ENCODE measurements at regions not wholly inside any gene's neighbourhood (a gene's known extent, or its start where the extent isn't known, plus 50 kb on each side); places are given as distances from the start of the nearest gene placed in this dataset.
A peak's percentile ranks its signal among the peaks of the same experiment; 100 is the strongest.

DNA sequence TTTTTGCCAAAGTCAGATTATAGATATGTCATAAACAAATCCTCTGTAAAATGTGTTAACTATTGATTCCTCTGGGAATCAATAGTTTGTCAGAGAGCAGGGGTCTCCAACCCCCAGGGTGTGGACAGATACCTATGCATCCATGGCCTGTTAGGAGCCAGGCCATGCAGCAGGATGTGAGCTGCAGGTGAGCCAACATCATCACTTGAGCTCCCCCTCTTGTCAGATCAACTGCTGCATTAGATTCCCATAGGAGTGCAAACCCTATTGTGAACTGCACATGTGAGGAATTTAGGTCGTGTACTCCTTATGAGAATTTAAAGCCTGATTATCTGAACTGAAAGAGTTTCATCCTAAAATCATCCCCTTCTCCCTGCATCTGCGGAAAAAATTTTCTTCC, 1365.4 kb downstream of the ARAP2 start:
- TF ChIP-seq POLR2A (IDR thresholded peaks at IDR 0.05; ENCODE audit: control extremely low read depth in 1 of 2, low read depth in 2 of 2, low read length in 2 of 2), result no peak
- TF ChIP-seq, protein P1, sequence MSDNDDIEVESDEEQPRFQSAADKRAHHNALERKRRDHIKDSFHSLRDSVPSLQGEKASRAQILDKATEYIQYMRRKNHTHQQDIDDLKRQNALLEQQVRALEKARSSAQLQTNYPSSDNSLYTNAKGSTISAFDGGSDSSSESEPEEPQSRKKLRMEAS (IDR thresholded peaks at IDR 0.05), result no peak
- no peak for TF ChIP-seq GTF2F1 (IDR thresholded peaks at IDR 0.05; ENCODE audit: borderline replicate concordance, low read depth, low read length)
- TF ChIP-seq EZH2 (IDR thresholded peaks at IDR 0.05; ENCODE audit: low read depth, low read length, severe bottlenecking), result no peak
- TF ChIP-seq ZNF274 (IDR thresholded peaks at IDR 0.05; ENCODE audit: borderline replicate concordance, extremely low read depth, low read length), result no peak
- TF ChIP-seq TAF1 (IDR thresholded peaks at IDR 0.05; ENCODE audit: low read depth, low read length), result no peak
- TF ChIP-seq CTCF (IDR thresholded peaks at IDR 0.05; ENCODE audit: control extremely low read depth in 1 of 3, insufficient read depth in 1 of 3, low read depth in 1 of 3, low read length in 3 of 3), result peak in 1 of 3 experiments; percentile 34; a peak in 1 of 4 replicates
- no peak for TF ChIP-seq CHD1 (IDR thresholded peaks at IDR 0.05; ENCODE audit: low read depth, low read length)
